T-cell (primary cell): ENCODE measurements at regions not wholly inside any gene's neighbourhood (a gene's known extent, or its start where the extent isn't known, plus 50 kb on each side); places are given as distances from the start of the nearest gene placed in this dataset.
A peak's percentile ranks its signal among the peaks of the same experiment; 100 is the strongest.

Experiments used
- ATAC-seq, 4 experiments: fragments of 200-7000 bp in 3 of 4; fragments of 150-1000 bp in 1 of 4; cut with Tn5 transposase; replicated peaks in 1 of 4; 1 replicate in 3 of 4; 2 replicates in 1 of 4; pipeline ENCODE4 v1.10.0; 2021; ENCODE audit warnings: moderate library complexity in 3 of 4, mild to moderate bottlenecking in 2 of 4, moderate number of reproducible peaks in 1 of 4
- CTCF ChIA-PET, 2 donors: fragments of 300-600 bp; sonication (Branson Sonifier 250); formaldehyde crosslinking; loops; one replicate each; lab custom pipeline; 2022; ENCODE audit warnings: antibody characterized with exemption in 2 of 2; lab: Charles Lee
- POLR2A ChIA-PET, 2 donors: fragments of 300-600 bp; sonication (Branson Sonifier 250); formaldehyde crosslinking; loops; one replicate each; lab custom pipeline; 2022; ENCODE audit warnings: antibody characterized with exemption in 2 of 2; lab: Charles Lee
- DNase-seq, 35 experiments: peaks; one replicate each; pipeline versions ENCODE4 v3.0.0 to v3.0.0-alpha.2; 2013 to 2023
- H3K27ac ChIP-seq: one replicate; pipeline ENCODE4 v1.5.1; 2013; ENCODE audit warnings: low read length
- H3K27me3 ChIP-seq, 2 experiments: replicated peaks in 1 of 2; 1 replicate in 1 of 2; 2 replicates in 1 of 2; pipeline versions ENCODE4 v1.6.1 to v1.7.0; 2013; ENCODE audit warnings: low read length in 1 of 2, mixed read lengths in 1 of 2; ENCODE audit not compliant: control insufficient read depth in 2 of 2, insufficient read depth in 2 of 2; ENCODE audit errors: extremely low read depth in 1 of 2
- H3K36me3 ChIP-seq, 2 donors: 1 replicate in 1 of 2; 2 replicates in 1 of 2; pipeline versions ENCODE4 v1.6.1 to v1.7.0; 2013; ENCODE audit warnings: low read length in 1 of 2; ENCODE audit not compliant: control insufficient read depth in 2 of 2, insufficient read depth in 1 of 2; ENCODE audit errors: extremely low read depth in 1 of 2
- H3K4me1 ChIP-seq, 2 experiments: 1 replicate in 1 of 2; 2 replicates in 1 of 2; pipeline versions ENCODE4 v1.6.1 to v1.7.0; 2013; ENCODE audit warnings: low read length in 2 of 2, mixed read lengths in 1 of 2; ENCODE audit not compliant: insufficient read depth in 2 of 2, control insufficient read depth in 1 of 2; ENCODE audit errors: extremely low read depth in 1 of 2
- H3K4me3 ChIP-seq, 2 donors: 1 replicate in 1 of 2; 2 replicates in 1 of 2; pipeline versions ENCODE4 v1.5.1 to v1.7.0; 2013; ENCODE audit warnings: mild to moderate bottlenecking in 2 of 2, low read length in 1 of 2, moderate library complexity in 1 of 2; ENCODE audit not compliant: control insufficient read depth in 1 of 2; ENCODE audit errors: extremely low read depth in 1 of 2
- H3K9me3 ChIP-seq: 2 replicates; pipeline ENCODE4 v1.7.0; 2013
- H3K27ac Mint-ChIP-seq, 2 donors: one replicate each; pipeline ENCODE4 v1.8.0; 2020 to 2021; ENCODE audit warnings: mild to moderate bottlenecking in 2 of 2, mixed read lengths in 2 of 2
- H3K27me3 Mint-ChIP-seq, 2 donors: one replicate each; pipeline ENCODE4 v1.8.0; 2021 to 2022; ENCODE audit warnings: mixed read lengths in 2 of 2
- H3K36me3 Mint-ChIP-seq: one replicate; pipeline ENCODE4 v1.8.0; 2021; ENCODE audit warnings: mixed read lengths
- H3K4me1 Mint-ChIP-seq, 3 donors: one replicate each; pipeline ENCODE4 v1.8.0; 2020 to 2022; ENCODE audit warnings: mixed read lengths in 3 of 3, mild to moderate bottlenecking in 1 of 3
- H3K4me3 Mint-ChIP-seq, 3 donors: one replicate each; pipeline ENCODE4 v1.8.0; 2020 to 2022; ENCODE audit warnings: mild to moderate bottlenecking in 3 of 3, mixed read lengths in 3 of 3, moderate library complexity in 3 of 3
- H3K9me3 Mint-ChIP-seq, 3 donors: one replicate each; pipeline ENCODE4 v1.8.0; 2020 to 2022; ENCODE audit warnings: mixed read lengths in 3 of 3
- WGBS: methylation state at CpG from one replicate; pipeline ENCODE4 v1.1.5; 2013; ENCODE audit warnings: missing lambda C conversion rate; ENCODE audit not compliant: insufficient coverage; 5-methylcytosine and 5-hydroxymethylcytosine counted together

- Mint-ChIP-seq H3K4me1 (no peaks in the 10 kb centered on the region), H3K27ac (no peak overlapping the region), H3K27me3 (peaks cover 0 to 3% of the 10 kb centered on the region in 2 donors), H3K4me3 (no peak overlapping the region), H3K36me3 (no peaks in the 10 kb centered on the region), H3K9me3 (no peaks in the 10 kb centered on the region)
- Histone ChIP-seq H3K27me3 (no peaks in the 10 kb centered on the region), H3K9me3 (no peaks in the 10 kb centered on the region), H3K4me3 (no peak overlapping the region), H3K36me3 (no peaks in the 10 kb centered on the region), H3K4me1 (no peaks in the 10 kb centered on the region), H3K27ac (no peak overlapping the region)
- ATAC-seq (no peak), DNase-seq (no peak)
- no CpG with 5 or more reads among the region's 3 CpGs for WGBS
- POLR2A ChIA-PET = no interaction called here
- CTCF ChIA-PET = interaction anchor here in 1 of 2 donors (0.6 kb wide), 1 partner anchor 484 kb away, joined by 4 read pairs; no protein-coding TSS in a partner anchor
Observed at GRCh38 chr21:26708223-26708800, 135.2 kb upstream of the CYYR1 start.

DNA sequence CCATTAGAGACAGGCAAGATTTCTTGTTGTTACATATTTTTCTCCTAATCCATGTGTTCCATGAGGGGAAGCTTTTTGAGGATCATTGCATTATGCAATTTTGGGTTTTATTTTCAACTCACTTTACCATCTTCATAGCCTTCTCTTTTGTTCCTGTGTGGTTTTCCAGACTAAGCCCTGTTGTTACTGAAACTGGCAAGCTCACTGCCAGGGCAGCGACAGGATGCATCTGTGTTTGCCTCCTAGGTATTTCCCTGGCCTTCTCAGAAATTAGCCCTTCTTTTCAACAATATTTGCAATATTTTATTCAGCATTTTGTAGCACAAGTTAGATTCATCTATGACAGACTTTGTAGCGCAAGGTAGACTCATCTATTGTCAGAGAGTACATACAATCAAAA lies 134.2 kb upstream of the CYYR1 start:
- no peak overlapping the region for H3K4me3 ChIP-seq
- no peaks in the 10 kb centered on the region for H3K36me3 ChIP-seq
- POLR2A ChIA-PET = no interaction called here
- Mint-ChIP-seq H3K27ac (no peak overlapping the region), H3K4me1 (no peaks in the 10 kb centered on the region), H3K4me3 (no peak overlapping the region), H3K36me3 (no peaks in the 10 kb centered on the region), H3K9me3 (no peaks in the 10 kb centered on the region), H3K27me3 (peaks cover 0 to 3% of the 10 kb centered on the region in 2 donors)
- H3K27ac ChIP-seq = no peak overlapping the region
- CTCF ChIA-PET = no interaction called here
- WGBS = 13% methylated on average over 1 of the region's 2 CpGs
- ATAC-seq (no peak), DNase-seq (no peak)
- no peaks in the 10 kb centered on the region for H3K4me1 ChIP-seq
- no peaks in the 10 kb centered on the region for H3K9me3 ChIP-seq
- no peaks in the 10 kb centered on the region for H3K27me3 ChIP-seq

- no peak for ATAC-seq
- no peaks in the 10 kb centered on the region for H3K9me3 Mint-ChIP-seq
- no peaks in the 10 kb centered on the region for H3K9me3 ChIP-seq
- no peak overlapping the region for H3K27ac Mint-ChIP-seq
- no peaks in the 10 kb centered on the region for H3K4me1 Mint-ChIP-seq
- H3K4me3 Mint-ChIP-seq = no peak overlapping the region
- ChIA-PET POLR2A (interaction anchor here in 1 of 2 donors (0.6 kb wide), 1 partner anchor 10 kb away, joined by 7 read pairs; no protein-coding TSS in a partner anchor), CTCF (no interaction called here)
- H3K36me3 Mint-ChIP-seq = no peaks in the 10 kb centered on the region
- no peaks in the 10 kb centered on the region for H3K27me3 ChIP-seq
- H3K4me3 ChIP-seq = no peak overlapping the region
- no peak for DNase-seq
- H3K4me1 ChIP-seq = no peaks in the 10 kb centered on the region
- no peak overlapping the region for H3K27ac ChIP-seq
- 60% methylated on average over 1 of the region's 3 CpGs for WGBS
- H3K36me3 ChIP-seq = no peaks in the 10 kb centered on the region
- peaks cover 0 to 16% of the 10 kb centered on the region in 2 donors for H3K27me3 Mint-ChIP-seq
Observed at GRCh38 chr21:26698416-26698815, 125.3 kb upstream of the CYYR1 start.

DNA sequence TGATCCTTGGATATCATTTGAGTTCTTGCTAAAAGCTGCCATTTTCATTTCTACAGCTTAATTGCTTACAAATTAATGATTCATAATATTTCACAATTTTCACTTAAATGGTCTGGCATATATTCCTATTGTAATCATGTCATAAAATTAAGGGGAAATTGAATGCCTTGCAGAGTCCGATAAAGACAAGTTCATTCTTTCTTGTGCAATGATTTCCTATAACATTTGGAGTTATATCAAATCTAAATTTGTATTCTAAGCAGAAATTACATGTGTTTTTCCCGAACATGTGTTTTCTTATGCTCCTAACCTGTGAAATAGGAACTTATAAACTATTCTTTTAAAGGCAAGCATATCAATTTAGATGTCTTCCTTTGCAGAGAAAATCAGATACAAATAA lies 118.3 kb upstream of the CYYR1 start:
- ATAC-seq (no peak), DNase-seq (no peak)
- Histone ChIP-seq H3K36me3 (no peaks in the 10 kb centered on the region), H3K4me3 (no peak overlapping the region), H3K27ac (no peak overlapping the region), H3K9me3 (no peaks in the 10 kb centered on the region), H3K27me3 (no peaks in the 10 kb centered on the region), H3K4me1 (no peaks in the 10 kb centered on the region)
- CTCF ChIA-PET = interaction anchor here in 1 of 2 donors (0.5 kb wide), 1 partner anchor 18 kb away, joined by 5 read pairs; no protein-coding TSS in a partner anchor
- Mint-ChIP-seq H3K27me3 (peaks cover 0 to 15% of the 10 kb centered on the region in 2 donors), H3K4me1 (peaks cover under 1 to 2% (median 2%) of the 10 kb centered on the region in 3 donors), H3K27ac (no peak overlapping the region), H3K36me3 (no peaks in the 10 kb centered on the region), H3K4me3 (no peak overlapping the region), H3K9me3 (peaks cover 0 to 7% (median 2%) of the 10 kb centered on the region in 3 donors)
- no CpG with 5 or more reads among the region's 2 CpGs for WGBS
- POLR2A ChIA-PET = no interaction called here

GRCh38 chr21:26686705-26687104 lies 113.6 kb upstream of the CYYR1 start:
- H3K4me1 ChIP-seq = no peaks in the 10 kb centered on the region
- POLR2A ChIA-PET = interaction anchor here in 1 of 2 donors (0.6 kb wide), 1 partner anchor 132 kb away, joined by 4 read pairs; no protein-coding TSS in a partner anchor
- CTCF ChIA-PET = no interaction called here

DNA sequence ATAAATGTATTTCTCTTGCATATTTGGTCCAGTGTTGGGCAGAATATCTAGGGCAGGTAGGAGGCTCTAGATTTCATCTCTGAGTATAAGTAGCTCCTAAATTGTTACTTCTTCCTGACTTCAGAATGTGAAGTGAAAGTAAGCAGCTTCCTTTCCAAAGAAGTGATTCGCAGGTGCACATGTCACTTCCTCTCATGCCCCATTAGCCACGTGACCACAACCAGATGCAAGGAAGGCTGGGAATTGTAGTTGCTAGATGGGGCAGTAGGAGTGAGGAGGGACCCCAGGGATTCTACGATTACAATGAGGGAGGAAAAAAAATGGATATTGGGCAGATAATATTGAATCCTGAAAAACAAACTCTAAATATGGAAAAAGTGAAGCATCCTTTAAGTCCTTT lies 113.2 kb upstream of the CYYR1 start:
- CTCF ChIA-PET = interaction anchor here in 1 of 2 donors (1.3 kb wide), 1 partner anchor 1078 kb away, joined by 3 read pairs; no protein-coding TSS in a partner anchor
- Histone ChIP-seq H3K4me3 (no peak overlapping the region), H3K9me3 (no peaks in the 10 kb centered on the region), H3K4me1 (no peaks in the 10 kb centered on the region), H3K27me3 (no peaks in the 10 kb centered on the region), H3K36me3 (no peaks in the 10 kb centered on the region), H3K27ac (peak overlapping the region; percentile 33)
- POLR2A ChIA-PET = interaction anchor here in 1 of 2 donors (0.6 kb wide), 1 partner anchor 132 kb away, joined by 4 read pairs; no protein-coding TSS in a partner anchor
- peaks cover 0 to 10% (median 2%) of the 10 kb centered on the region in 3 donors for H3K9me3 Mint-ChIP-seq
- H3K36me3 Mint-ChIP-seq = peaks cover 3% of the 10 kb centered on the region
- peak overlapping the region; percentile 67 to 72 for H3K27ac Mint-ChIP-seq
- WGBS = no CpG with 5 or more reads among the region's 3 CpGs
- DNase-seq (peak in 12 of 35 experiments; percentile 0 to 53 (median 10)), ATAC-seq (peak in 3 of 4 experiments; percentile 66 to 95 (median 73))
- H3K27me3 Mint-ChIP-seq = peaks cover 0 to 2% of the 10 kb centered on the region in 2 donors
- H3K4me1 Mint-ChIP-seq = peaks cover 4 to 8% (median 6%) of the 10 kb centered on the region in 3 donors
- H3K4me3 Mint-ChIP-seq = peak overlapping the region in 2 of 3 donors; percentile 4 to 16

More at GRCh38 chr21:26686705-26687104, 113.6 kb upstream of the CYYR1 start:
- Histone ChIP-seq H3K27ac (no peak overlapping the region), H3K9me3 (no peaks in the 10 kb centered on the region), H3K36me3 (no peaks in the 10 kb centered on the region), H3K4me3 (no peak overlapping the region), H3K27me3 (no peaks in the 10 kb centered on the region)
- DNase-seq (no peak), ATAC-seq (no peak)
- no peak overlapping the region for H3K4me3 Mint-ChIP-seq
- H3K9me3 Mint-ChIP-seq = peaks cover 0 to 10% (median 2%) of the 10 kb centered on the region in 3 donors
- H3K27me3 Mint-ChIP-seq = peaks cover 0 to 2% of the 10 kb centered on the region in 2 donors
- H3K36me3 Mint-ChIP-seq = peaks cover 3% of the 10 kb centered on the region
- H3K27ac Mint-ChIP-seq = no peak overlapping the region
- WGBS = 80% methylated on average over 2 of the region's 6 CpGs
- H3K4me1 Mint-ChIP-seq = peaks cover 4 to 8% (median 6%) of the 10 kb centered on the region in 3 donors
